HFF-Myc (cell line): ENCODE measurements at regions not wholly inside any gene's neighbourhood (a gene's known extent, or its start where the extent isn't known, plus 50 kb on each side); places are given as distances from the start of the nearest gene placed in this dataset.
A peak's percentile ranks its signal among the peaks of the same experiment; 100 is the strongest.

Source experiments
- DNase-seq: peaks from one replicate; pipeline ENCODE4 v3.0.0-alpha.2; 2011; ENCODE audit warnings: low read depth; ENCODE audit errors: extremely low read depth
- H3K4me3 ChIP-seq: replicated peaks from 2 replicates; pipeline ENCODE4 v1.5.1; 2011; ENCODE audit warnings: low read depth, mild to moderate bottlenecking, control low read depth, low read length
- TF ChIP-seq, protein P1 (sequence below): IDR thresholded peaks from 2 replicates; pipeline ENCODE4 v1.5.1; 2012; ENCODE audit warnings: mild to moderate bottlenecking, low read depth, low read length, control low read depth; ENCODE audit errors: missing control alignments

DNA sequence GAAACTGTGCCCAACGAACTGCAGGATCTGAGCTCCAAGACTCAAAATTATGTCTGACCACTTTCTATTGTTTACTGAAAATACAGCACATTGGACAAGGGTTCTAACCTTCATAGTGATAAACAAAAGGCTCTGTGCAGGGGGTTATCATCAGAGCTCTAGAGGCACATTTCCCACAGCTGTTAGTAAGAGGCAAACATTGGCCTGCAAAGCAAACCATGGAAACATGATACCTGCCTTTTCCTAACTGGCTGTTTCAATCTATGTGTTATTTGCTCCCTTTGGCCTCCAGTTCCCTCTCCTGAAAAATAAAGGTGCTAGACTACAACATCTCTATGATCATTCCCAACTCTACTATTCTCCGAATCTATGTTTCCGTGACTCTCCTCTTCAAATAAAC, 159.7 kb upstream of the ARHGEF26 start:
- H3K4me3 ChIP-seq, result no peak overlapping the region
- TF ChIP-seq, protein P1, sequence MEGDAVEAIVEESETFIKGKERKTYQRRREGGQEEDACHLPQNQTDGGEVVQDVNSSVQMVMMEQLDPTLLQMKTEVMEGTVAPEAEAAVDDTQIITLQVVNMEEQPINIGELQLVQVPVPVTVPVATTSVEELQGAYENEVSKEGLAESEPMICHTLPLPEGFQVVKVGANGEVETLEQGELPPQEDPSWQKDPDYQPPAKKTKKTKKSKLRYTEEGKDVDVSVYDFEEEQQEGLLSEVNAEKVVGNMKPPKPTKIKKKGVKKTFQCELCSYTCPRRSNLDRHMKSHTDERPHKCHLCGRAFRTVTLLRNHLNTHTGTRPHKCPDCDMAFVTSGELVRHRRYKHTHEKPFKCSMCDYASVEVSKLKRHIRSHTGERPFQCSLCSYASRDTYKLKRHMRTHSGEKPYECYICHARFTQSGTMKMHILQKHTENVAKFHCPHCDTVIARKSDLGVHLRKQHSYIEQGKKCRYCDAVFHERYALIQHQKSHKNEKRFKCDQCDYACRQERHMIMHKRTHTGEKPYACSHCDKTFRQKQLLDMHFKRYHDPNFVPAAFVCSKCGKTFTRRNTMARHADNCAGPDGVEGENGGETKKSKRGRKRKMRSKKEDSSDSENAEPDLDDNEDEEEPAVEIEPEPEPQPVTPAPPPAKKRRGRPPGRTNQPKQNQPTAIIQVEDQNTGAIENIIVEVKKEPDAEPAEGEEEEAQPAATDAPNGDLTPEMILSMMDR, result no peak
- DNase-seq, result no peak

DNA sequence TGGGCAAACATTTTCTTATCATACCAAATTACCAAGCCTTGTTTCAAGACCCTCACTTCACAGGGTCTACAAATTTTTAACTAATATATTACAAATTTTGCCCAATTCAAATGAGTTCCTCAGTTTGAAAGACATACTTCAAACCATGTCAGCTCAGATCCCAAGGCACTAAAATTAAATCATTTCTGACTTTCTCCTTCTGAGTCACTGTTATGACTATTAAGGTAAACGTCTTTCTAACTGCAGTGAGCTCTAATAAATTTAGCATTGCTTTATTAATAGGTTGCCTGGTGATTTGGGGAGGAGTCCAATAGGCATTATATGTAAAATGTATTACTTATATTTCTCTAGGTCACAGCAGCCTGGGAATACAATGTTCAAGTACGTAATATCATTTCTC, 158.2 kb upstream of the ARHGEF26 start:
- no peak overlapping the region for H3K4me3 ChIP-seq
- TF ChIP-seq, protein P1, result no peak
- no peak for DNase-seq

DNA sequence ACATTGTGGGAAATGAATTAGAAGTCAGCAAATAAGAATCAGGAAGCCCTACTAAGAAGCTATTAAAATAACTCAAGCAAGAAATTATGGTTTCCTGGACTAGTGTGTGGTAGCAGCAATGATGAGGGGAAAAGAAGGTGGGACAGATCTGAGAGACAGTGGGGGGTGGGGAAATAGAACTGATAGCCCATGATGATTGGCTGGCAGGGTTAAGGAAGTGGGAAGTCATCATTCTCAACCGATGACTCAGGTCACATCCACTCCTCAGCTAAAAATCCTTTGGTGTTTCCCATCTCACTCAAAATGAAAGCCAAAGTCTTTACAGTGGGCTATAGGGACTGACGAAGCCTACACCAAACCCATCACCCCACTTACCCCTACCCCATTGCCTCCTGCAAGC, 153.9 kb upstream of the ARHGEF26 start:
- no peak for DNase-seq
- H3K4me3 ChIP-seq, result no peak overlapping the region
- TF ChIP-seq, protein P1, result no peak

DNA sequence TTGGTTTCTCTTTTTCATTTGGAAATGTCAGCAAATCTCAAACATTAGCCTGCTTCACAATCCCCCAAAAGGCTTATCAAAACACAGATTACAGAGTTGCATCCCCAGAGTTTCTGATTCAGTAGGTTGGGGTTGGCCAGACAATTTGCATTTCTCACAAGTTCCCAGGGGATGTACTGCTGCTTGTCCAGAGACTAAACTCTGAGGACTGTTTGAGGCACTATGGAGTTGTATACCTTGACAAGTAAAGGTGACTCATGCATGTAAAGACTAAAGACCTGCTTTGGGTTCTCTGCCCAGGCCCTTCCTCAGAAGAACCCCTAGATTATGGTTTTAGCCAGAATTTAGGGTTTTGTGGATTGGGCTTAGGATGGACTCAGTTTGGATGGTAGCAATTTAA, 151.1 kb upstream of the ARHGEF26 start:
- no peak overlapping the region for H3K4me3 ChIP-seq
- TF ChIP-seq, protein P1, result no peak
- DNase-seq, result no peak

DNA sequence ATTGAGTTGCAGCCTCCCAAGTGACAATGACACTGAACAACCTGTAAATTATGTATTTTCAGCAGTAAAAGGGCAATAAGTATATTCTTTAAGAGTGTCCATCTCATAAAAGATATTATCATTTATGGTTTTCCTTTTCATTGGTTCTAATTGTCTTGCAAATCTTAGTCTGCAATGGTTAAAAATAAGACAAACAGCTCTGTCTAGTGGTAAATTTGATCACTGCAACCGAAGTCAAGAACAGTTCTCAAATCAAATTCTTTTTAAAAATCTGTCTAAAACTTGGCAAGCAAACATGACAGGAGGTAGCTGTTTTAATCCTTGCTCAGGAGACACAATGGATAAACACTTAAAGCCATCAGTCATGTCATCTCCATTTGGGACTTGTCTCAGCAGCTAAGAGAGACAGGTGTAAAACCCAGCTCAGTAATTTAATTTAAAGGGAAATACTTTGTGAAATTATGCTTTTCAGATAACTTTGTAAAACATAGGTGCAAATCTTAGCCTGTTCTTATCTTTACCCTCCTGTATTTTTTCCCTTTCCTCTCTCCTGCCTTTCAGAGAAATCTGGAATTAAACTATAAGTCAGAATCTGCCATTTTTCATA, 150.3 kb upstream of the ARHGEF26 start:
- H3K4me3 ChIP-seq, result no peak overlapping the region
- DNase-seq, result no peak
- TF ChIP-seq, protein P1, result peak; percentile 19

DNA sequence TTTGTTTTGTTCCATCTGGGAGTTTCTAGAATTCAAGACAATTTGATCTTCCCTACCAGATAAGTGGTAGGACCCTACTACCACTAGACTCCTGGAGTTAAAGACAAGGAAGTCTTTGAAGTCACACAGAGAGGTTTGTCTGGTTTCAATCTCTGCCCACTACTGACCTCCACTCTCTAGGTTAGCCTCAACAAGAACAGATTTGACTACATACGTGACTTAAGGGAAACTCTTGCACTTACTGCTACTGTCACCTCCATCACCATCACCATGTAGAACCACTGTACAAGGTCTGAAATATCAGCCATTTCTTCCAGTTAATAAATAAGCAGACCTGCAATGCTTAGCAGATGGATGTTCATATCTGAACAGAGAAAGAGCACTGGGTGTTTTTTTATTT, 148.3 kb upstream of the ARHGEF26 start:
- H3K4me3 ChIP-seq, result no peak overlapping the region
- no peak for DNase-seq
- TF ChIP-seq, protein P1, result no peak

DNA sequence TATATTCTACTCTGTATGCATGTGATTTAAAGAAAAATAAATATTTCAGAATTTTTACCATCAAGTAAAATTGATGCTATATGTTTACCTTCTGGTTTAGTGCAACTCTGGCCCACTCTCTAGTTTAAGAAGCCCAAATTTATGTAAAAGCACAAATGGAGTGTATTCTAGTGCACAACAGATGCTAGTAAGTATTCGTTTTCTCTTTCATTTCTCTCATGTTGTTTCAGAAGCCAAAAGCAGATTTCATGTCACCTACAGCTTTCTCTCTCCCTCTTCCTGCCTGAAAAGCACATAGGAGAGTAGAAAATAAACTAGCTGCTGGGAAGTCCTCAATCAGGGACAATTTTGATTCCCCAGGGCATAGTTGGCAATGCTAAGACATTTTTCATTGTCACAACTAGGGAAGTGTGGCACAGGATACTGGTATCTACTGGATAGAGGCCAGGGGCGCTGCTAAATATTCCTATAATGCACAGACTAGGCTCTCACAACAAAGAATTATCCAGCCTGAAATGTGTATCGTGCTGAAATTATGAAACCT, 147.4 kb upstream of the ARHGEF26 start:
- no peak overlapping the region for H3K4me3 ChIP-seq
- no peak for DNase-seq
- TF ChIP-seq, protein P1, result no peak
